GM21529 (cell line): ENCODE measurements at regions not wholly inside any gene's neighbourhood (a gene's known extent, or its start where the extent isn't known, plus 50 kb on each side); places are given as distances from the start of the nearest gene placed in this dataset.
"Not testable (repeated sequence)": the region's sequence is repeated elsewhere in the genome, so short reads cannot be mapped to it uniquely, and the experiment has no call there.

ENCODE experiments used
- ATAC-seq: cut with Tn5 transposase; IDR thresholded peaks from one replicate; pipeline ENCODE4 v1.9.1; 2021; ENCODE audit not compliant: unreplicated experiment

DNA sequence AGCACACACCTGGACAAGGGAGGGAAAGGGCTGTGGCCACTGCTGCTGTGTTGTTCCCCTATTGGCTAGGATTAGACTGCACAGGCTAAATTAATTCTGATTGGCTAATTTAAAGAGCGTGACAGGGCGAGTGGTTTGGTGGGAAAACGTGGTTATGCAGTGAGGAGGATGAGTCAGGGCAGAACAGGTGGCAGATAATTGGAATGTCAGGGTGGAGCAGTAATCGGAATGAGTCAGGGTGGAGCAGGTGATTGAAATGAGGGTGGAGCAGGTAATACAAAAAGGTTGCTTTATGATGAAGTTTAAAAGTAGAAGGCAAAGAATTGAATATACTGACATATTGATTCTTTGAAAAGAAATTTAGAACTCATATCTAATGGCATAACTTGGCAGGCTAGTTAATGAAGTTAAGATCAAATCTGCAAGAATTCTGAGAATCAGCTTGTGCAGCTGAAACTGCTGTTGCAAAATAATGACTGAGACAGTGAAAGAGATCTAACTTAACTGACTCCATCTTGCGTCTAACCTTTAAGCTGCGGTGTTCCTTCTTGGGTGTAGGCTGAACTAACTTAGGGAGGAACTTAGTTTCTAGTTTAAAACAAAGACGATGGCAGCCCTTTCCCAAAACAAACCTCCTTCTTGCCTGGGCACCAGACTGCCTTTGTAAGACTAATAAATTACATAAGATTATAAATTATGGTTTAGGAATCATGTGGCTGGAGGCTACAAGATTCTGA is 174.3 kb downstream of the UTP18 start:
- ATAC-seq, result no peak

DNA sequence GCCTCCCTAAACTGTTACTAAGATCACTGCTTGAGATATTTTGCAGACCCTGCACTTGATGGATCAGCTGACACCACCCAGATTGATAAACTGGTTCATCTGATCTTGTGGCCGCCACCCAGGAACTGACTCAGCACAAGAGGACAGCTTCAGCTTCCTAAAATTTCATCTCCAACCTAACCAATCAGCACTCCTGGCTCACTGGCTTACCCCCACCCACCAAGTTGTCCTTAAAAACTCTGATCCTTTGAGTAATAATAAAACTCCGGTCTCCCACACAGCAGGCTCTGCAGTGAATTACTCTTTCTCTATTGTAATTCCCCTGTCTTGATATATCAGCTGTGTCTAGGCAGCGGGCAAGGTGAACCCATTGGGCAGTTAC is 174.8 kb downstream of the UTP18 start:
- no peak for ATAC-seq

DNA sequence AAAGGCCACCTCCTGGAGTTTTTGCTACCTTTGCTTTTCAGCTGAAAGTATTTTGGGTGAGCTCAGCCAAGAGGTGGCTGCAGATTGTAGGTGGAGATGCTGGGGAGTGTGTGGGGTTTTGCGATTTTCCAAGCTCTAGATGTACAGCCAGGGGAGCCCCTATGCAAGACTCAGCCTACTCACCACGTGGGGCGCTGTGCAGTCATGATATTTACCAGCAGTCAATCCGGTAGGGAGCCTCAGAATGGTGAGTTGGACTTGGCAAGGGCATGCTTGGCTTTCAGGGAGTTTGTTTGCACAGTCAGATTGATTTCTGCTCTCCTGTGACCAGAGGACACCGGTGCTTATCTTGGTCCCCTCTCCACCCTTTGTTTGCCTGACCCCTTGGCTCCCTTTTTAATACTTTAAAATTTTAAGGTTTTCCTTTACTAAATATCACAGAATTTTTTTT is 175.3 kb downstream of the UTP18 start:
- ATAC-seq, result no peak

DNA sequence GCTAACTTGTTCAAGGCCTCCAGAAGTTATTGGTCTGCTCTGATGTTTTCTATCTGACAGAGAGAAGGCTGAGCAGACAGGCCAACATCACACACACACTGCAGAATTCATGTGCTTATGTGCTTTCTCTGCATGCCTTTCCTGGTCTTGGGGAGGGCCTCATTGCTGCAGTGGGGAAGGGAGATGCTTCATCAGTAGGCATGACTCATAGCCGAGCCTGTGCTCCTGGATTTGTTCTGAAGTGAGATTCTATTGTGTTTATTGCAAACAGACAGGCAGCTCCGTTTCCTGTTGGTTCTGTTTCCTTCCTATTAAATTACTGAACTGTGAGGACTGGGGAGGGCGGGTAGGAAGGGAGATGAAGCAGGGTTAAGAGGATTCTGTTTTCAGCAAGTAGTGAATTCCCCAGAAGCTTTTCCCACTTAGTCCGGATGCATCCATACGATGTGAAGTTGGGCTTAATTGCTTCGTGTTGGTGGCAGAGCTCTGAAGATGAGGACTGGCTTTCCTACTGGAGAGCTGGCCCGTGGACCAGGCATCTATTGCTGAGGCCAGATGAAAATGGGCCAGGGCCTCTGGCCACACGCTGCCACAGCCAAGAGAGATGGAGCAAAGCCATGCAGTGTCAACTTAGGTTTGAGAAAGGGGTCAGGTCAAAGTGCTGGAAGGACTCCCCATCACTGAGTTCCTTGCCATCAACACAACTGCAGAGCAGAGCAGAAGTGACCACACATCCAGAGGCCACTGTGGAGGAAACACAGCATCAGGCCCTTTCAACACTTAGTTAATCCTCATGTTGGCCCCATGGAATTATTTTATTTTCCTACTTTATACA is 179.3 kb downstream of the UTP18 start:
- no peak for ATAC-seq

DNA sequence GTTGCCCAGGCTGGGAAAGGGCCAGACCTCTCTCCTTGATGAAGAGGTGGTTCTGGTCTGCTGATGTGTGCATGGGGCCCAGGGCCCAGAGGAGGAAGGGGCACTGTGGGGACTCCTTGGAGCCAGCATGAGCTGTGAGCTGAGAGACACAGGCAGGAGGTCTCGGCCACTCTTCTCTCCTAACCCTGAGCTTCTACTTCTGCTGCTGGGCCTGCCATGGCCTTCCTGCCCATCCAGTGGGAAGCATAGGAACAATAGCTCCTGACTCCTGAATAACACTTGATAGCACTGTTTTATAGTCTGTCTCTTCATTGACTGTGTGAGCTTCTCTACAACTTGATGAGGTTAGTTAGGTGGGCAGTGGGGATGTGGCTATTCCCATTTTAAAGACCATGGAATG is 181.1 kb downstream of the UTP18 start:
- no peak for ATAC-seq

DNA sequence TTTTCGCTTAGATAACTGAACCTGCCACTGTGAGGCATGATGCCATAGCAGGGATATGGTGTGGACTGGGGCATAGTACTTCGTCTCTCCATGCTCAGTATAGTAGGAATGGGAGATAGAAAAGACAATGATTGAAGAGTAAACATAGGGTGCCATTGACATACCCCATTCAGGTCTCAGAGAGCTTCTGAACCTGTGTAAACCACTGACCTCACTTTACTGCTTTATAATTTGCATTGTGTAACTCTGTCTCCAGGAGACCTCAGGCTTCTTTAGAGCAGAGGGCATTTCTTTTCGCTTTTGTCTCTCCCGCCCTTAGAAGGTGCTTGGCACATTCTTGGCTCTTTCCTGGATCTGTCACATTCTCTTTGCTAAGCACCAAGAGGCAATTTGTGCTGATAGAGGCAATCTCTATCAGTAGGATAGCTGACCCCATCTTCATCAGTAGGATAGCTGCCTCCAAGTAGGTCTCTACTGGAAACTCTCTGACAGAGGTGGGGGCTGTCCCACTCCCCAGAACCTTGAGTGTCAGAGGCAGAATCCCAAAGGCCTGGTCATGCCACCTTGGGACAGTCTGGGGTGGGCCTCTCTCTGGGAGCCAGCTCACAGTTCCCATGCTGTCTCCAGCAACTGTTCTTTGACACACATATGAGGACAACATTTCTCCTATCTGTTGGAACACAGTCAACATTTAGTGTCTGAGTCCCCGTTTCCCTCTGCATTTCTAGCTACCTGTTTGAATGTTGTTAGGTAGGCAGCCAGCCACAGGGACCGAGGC is 181.9 kb downstream of the UTP18 start:
- no peak for ATAC-seq

DNA sequence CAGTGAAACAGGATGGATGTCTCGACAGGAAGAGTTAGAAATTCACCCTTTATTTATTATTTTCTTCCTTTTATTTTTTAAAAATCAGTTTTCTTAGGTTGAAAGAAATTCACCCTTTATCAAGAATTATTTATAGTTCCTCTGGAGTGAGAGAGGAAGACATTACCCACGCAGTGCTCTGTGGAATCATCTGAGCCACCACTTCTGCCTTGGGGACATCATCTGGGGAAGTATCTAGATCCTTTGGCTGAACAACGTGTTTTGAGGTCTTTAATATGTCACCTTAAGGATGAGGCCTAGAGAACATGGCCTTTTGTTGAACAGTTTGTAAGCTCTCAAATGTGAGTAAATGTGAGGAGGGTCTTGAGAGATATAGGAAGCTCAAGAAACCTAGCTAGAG is 183.3 kb downstream of the UTP18 start:
- no peak for ATAC-seq

DNA sequence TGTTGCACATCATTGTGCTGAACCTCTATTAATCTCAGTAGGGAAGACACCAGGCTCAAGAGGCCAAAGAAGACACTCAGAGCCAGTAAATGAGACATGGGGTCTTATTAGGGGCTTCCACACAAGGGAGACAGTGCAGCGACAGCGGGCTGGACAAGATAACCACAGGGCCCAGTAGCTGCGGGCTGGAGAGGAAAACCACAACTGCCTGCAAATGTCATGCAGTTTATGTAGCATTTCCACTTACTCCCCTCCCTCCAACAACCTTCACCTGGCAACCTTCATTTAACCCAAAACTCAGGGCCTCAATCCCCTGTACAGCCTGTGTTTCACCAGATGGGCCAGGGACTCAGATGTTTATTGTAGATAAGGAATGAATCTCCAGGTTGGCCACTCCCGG is 185.6 kb downstream of the UTP18 start:
- no peak for ATAC-seq

DNA sequence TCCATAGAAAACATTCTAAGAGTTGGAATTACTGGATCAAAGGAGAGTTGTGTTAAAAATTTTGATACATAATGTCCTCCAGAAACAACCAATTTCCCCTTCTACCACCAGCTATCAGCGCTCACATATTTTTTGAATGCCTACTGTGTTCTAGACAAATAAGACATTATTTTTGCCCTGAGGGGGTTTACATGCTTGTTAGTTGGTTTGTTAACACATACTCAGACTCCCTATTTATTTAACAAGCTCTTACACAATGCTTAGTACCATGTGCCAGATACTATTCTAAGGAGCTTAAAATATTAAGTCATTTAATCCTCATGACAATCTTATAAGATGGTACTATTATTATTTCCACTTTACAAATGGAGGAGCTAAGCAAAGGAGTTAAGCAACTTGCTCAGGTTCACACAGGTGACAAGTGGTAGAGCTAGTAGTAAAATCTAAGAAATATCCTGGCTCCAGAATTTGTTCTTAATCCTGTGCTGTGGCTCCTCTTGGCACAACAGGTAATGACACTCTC is 194.2 kb downstream of the UTP18 start:
- ATAC-seq, result no peak

DNA sequence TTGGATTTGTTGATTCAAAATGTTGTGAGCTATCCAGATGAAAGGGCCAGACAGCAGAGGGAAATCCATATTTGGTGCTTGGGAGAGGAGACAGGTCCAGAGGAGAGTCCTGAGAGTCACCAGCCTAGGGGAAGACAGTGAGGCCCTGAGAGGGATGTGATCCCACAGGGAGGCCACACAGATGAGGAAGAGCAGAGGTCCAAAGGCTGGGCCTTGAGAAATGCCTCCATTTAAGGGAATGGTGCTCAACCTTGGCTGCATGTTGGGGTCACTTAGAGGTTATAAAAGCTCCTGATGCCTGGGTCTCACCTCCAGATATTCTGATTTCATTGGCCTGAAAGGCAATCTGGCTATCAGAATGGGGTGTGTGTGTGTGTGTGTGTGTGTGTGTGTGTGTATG is 194.9 kb downstream of the UTP18 start:
- no peak for ATAC-seq

DNA sequence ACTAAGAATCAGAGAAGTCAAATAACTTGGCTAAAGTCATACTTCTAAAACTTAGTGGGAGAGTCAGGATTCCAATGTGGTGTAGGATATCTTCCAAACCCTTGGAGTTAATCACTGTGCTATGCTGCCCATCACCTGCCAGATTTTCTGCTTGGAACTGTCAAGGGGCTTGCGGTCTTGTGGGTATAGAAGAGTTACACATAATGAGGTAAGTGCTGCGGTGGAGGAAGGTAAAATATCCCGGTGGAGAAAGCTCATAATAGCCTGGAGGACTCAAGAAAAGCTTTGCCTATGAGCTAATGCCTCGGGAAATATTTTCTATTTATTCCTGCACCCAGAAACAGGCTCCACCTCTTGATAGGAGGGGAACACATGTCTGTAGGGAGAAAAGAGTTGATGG is 195.6 kb downstream of the UTP18 start:
- no peak for ATAC-seq

DNA sequence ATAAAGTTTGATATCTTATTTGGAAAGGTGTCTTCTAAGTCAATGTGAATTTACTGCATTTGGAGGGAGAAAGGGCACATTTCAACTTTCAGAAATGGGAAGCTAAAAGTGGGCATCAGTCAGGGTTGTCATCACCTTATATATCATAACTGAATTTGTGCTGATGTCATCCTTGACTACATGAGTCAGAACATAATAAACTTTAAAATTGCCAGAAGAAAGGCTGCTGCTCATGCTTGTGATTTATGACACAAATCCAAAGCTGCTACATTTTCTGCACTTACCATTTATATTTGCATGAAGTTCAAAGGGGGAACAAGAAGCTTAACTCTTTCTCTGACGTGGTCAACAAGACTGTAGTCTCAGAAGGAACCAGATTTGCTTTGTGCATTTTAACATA is 196.6 kb downstream of the UTP18 start:
- no peak for ATAC-seq

DNA sequence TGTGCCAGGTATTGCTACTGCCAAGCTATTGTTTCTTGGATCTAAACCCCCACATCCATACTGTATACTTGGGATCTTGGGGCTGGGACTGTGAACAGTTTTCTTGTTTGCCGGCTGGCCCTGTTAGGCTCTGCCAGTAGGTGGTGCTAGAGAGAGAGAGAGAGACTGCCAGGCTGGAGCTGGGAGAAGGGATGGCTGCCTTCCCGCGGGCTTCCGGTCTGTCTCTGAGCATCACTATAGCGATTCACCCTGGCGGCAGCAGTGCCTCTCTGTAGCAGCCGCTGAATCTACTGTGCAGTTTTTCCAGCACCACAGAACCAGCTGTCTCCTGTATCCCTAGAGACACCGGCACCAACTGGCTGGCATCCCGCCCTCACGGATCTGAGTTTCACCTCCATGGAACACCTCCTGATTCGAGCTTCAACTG is 201.2 kb downstream of the UTP18 start:
- ATAC-seq, result peak; percentile 59

DNA sequence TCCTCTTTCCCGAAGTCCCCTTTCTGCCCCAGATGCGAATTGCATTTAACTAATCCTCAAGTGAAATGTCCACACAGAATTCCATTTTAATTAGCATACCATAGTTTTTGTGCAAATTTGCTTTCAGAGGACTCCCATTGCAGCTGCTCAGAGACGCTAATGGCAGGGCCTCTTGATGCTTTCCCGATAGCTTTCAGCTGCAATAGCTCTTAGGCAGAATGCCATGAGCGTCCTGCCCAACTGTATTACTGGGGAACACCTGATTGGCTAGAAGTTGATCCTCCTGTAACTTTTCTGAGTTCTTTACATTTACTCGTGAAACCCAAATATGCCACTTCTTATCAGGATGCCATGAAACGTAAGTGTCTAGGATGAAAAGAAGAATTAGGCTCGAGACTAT is 203.0 kb downstream of the UTP18 start:
- no peak for ATAC-seq

DNA sequence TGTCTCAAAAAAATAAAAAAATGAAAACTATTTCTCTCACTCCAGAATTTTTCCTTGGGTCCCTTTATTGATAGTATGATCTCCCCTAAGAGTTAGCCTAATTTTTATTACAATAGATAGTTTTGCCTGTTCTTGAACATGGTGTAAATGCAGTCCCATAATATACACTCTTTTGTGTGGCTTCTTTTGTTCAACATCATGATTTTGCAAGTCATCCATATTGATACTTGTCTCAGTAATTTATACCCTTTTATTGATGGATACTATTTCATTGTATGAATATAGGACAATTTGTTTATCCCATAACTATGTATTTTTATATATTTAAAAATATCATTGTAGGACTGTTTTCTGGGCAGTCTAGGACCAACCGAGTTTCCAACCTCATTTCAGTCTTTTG is 207.0 kb downstream of the UTP18 start:
- no peak for ATAC-seq

DNA sequence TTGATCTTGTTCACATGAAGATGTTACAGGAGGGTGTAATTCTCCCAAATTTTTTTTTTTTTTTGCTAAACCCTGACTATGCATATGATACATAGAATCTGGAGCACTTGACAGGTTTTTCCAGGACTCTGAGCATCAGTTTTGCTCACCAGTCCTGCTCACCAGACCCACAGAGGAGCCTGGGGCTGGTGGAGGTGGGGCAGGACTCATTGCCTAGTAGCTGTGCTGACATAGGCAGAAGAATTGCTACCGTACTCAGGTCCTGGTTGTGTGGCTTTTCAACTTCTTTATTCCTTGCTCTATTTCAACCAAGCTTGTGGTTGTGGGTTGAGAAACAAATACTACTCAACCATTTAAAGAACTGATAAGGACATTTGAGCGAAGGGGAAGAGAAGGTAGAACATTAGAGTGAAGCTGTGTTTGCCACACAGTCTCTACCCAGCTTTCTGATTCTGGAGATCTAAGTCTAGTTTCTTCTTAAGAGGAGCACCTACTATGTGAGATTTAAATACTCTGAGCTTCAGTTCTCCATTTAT is 212.4 kb downstream of the UTP18 start:
- no peak for ATAC-seq

DNA sequence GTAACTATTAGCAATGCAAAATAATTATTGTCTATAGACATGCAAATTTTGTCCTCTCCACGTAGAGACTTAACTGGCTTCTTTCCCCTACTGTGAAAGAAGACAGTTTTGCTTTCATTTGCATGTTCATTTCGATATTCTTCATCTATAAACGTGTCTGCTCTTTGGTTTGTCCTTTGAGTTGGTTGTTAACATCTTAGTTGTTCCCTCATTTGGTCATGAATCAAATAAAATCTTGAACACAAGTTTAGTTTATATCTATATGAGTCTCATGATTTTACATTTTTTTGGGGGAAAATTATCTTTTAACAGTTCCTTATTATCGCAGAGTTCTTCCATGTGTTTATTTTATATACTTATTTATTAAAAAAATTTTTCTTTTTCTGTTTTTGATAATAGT is 214.4 kb downstream of the UTP18 start:
- no peak for ATAC-seq

DNA sequence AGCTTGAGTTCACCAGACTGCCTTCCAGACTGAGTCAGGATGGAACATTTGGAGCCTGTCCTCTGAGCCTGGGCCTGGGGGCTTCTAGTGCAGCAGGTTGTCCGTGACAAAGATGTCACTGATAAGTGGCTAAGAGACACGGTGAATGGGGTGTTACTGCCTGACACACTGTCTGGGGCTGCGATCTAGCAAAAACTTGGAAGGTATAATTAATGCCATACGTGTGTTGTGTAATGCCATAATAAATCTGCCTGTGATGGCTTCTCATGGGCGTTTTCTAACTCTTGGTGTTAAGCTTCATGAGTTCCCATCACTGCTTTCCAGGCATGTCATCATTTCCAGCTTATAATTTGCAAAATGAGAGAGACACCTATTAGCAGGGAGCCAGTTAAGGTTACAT is 215.4 kb downstream of the UTP18 start:
- ATAC-seq, result no peak

DNA sequence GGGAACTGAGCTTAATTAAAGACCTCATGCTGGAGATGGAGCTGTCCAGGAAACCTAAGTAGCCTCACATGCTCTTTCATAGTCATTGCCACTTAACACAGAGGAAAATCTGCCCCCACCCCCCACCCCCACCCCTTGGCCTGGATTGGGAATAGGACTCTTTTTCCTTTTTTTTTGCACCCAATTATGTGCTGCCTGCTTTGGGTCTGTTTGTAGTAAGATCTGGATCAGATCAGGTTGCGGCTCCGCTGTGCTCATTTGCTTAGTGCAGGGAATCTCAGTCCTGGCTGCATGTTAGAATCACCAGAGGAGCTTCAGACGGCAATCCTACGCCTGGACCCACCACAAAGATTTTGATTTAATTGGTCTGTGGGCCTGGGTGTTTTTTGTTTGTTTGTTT is 219.0 kb downstream of the UTP18 start:
- ATAC-seq, result no peak

DNA sequence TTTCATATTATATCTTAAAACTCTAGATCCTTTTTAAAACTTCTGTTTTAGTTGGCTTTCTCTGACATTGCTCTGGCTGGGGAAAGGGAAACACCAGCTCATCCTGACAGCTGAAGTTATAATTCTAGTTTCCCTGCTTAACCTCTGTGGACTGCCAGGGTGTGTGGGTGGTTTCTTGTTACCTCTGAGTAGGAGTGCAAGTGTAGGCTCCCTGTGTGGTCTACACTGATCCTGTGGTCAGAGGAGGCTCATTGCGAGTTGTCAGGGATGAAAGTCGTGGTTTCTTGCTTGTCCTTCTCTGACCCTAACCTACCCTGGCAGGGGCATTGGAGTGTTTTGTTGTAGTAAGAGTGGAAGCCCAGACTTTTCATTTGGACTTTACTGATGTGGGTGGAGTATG is 221.0 kb downstream of the UTP18 start:
- no peak for ATAC-seq

DNA sequence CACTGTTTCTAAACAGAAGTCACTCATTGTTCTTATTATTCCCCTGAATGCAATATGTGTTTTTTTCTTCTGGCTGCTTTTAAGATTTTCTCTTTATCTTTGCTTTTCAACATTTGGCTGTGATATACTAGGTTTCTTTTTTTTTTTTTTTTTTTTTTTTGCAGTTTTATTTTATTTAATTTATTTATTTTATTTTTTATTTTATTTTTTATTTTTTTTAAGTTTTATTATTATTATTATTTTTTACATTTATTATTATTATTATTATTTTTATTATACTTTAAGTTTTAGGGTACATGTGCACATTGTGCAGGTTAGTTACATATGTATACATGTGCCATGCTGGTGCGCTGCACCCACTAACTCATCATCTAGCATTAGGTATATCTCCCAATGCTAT is 221.9 kb downstream of the UTP18 start:
- ATAC-seq, result not testable (repeated sequence)
